Endothelial cell of umbilical vein (primary cell): ENCODE measurements at regions not wholly inside any gene's neighbourhood (a gene's known extent, or its start where the extent isn't known, plus 50 kb on each side); places are given as distances from the start of the nearest gene placed in this dataset.

Experiments used
- BruUV-seq: library from RNA; stranded (reverse); fragments of 400-500 nt; replicated peaks from 2 replicates; lab custom pipeline; 2021; lab: Mats Ljungman, UMichigan
- CTCF ChIA-PET: fragments of 300-600, 350-600 bp; sonication (Branson Sonifier 250); formaldehyde crosslinking; loops from one replicate; lab custom pipeline; 2021; ENCODE audit warnings: antibody characterized with exemption, inconsistent platforms; lab: Charles Lee
- POLR2A ChIA-PET: fragments of 300-600, 350-600 bp; sonication (Branson Sonifier 250); formaldehyde crosslinking; loops from one replicate; lab custom pipeline; 2021; ENCODE audit warnings: antibody characterized with exemption, inconsistent platforms; lab: Charles Lee
- DNase-seq: peaks from one replicate; pipeline ENCODE4 v3.0.0-alpha.2; 2011; ENCODE audit warnings: low read depth, low spot score
- FAIRE-seq: peaks from 2 replicates; lab custom pipeline; 2011; peaks lifted over from hg19 to GRCh38; lab: Jason Lieb, UNC
- H2AFZ ChIP-seq: 2 replicates; pipeline ENCODE4 v1.6.0; 2012; ENCODE audit warnings: low read depth, low read length, control low read depth, inconsistent platforms
- H3K27ac ChIP-seq: 2 replicates; pipeline ENCODE4 v1.5.1; 2011; ENCODE audit warnings: low read depth, mild to moderate bottlenecking, control low read depth, low read length, moderate library complexity; ENCODE audit not compliant: insufficient read depth
- H3K27me3 ChIP-seq, 2 experiments: 2 replicates each; pipeline versions ENCODE4 v1.6.0 to v1.6.1; 2011; ENCODE audit warnings: low read length in 2 of 2, mixed read lengths in 1 of 2; ENCODE audit not compliant: control insufficient read depth in 2 of 2, insufficient read depth in 2 of 2
- H3K36me3 ChIP-seq, 2 experiments: 2 replicates in 1 of 2; 3 replicates in 1 of 2; pipeline ENCODE4 v1.5.1; 2011; ENCODE audit warnings: low read length in 2 of 2, mild to moderate bottlenecking in 1 of 2, moderate library complexity in 1 of 2; ENCODE audit not compliant: control insufficient read depth in 2 of 2, insufficient read depth in 2 of 2; ENCODE audit errors: extremely low read depth in 1 of 2
- H3K4me1 ChIP-seq: 3 replicates; pipeline ENCODE4 v1.5.1; 2011; ENCODE audit warnings: mild to moderate bottlenecking, low read length; ENCODE audit not compliant: control insufficient read depth, insufficient read depth; ENCODE audit errors: extremely low read depth
- H3K4me2 ChIP-seq: 2 replicates; pipeline ENCODE4 v1.6.1; 2011; ENCODE audit warnings: low read length, control low read depth, mixed read lengths; ENCODE audit not compliant: insufficient read depth
- H3K4me3 ChIP-seq, 3 experiments: fragments of 200-600 bp in 1 of 3; sonication (generic), shearing (Covaris generic) in 1 of 3; replicated peaks in 1 of 3; 2 replicates each; pipeline ENCODE4 v1.5.1; 2011 to 2016; ENCODE audit warnings: control low read depth in 3 of 3, low read length in 3 of 3, mild to moderate bottlenecking in 2 of 3, inconsistent platforms in 1 of 3, low read depth in 1 of 3, moderate library complexity in 1 of 3; ENCODE audit not compliant: insufficient read depth in 1 of 3
- H3K79me2 ChIP-seq: 2 replicates; pipeline ENCODE4 v1.6.0; 2012; ENCODE audit warnings: low read length, inconsistent platforms; ENCODE audit not compliant: control insufficient read depth, insufficient read depth
- H3K9ac ChIP-seq: replicated peaks from 2 replicates; pipeline ENCODE3; 2011; ENCODE audit warnings: low read length, control low read depth; ENCODE audit not compliant: insufficient read depth; ENCODE audit errors: extremely low read depth
- H3K9me1 ChIP-seq: replicated peaks from 3 replicates; pipeline ENCODE4 v1.6.0; 2011; ENCODE audit warnings: mild to moderate bottlenecking, low read length; ENCODE audit not compliant: control insufficient read depth, insufficient read depth; ENCODE audit errors: extremely low read depth
- H3K9me3 ChIP-seq: replicated peaks from 2 replicates; pipeline ENCODE4 v1.5.1; 2012; ENCODE audit warnings: low read length, inconsistent platforms; ENCODE audit not compliant: control insufficient read depth, insufficient read depth
- H4K20me1 ChIP-seq: replicated peaks from 2 replicates; pipeline ENCODE3; 2011; ENCODE audit warnings: mild to moderate bottlenecking, low read length; ENCODE audit not compliant: control insufficient read depth, insufficient read depth; ENCODE audit errors: extremely low read depth
- EZH2 ChIP-seq: IDR thresholded peaks from 2 replicates; pipeline ENCODE4 v1.6.1; 2012; ENCODE audit warnings: borderline replicate concordance, low read depth, mild to moderate bottlenecking, moderate library complexity, low read length, inconsistent platforms; ENCODE audit not compliant: severe bottlenecking
- FOS ChIP-seq: IDR thresholded peaks from 2 replicates; pipeline ENCODE4 v1.6.1; 2011; ENCODE audit warnings: mild to moderate bottlenecking, low read length, moderate library complexity, borderline replicate concordance; ENCODE audit not compliant: insufficient read depth
- GATA2 ChIP-seq: IDR thresholded peaks from 2 replicates; pipeline ENCODE4 v1.7.0; 2011; ENCODE audit warnings: low read depth, mild to moderate bottlenecking, moderate library complexity, mixed read lengths, low read length; ENCODE audit not compliant: insufficient read length, insufficient read depth
- JUN ChIP-seq: IDR thresholded peaks from 2 replicates; pipeline ENCODE4 v1.6.1; 2011; ENCODE audit warnings: borderline replicate concordance, low read depth; ENCODE audit not compliant: insufficient read length, insufficient read depth
- MYC ChIP-seq: IDR thresholded peaks from one replicate; pipeline ENCODE4 v1.6.1; 2011; ENCODE audit warnings: mild to moderate bottlenecking, low read depth, low read length
- POLR2A ChIP-seq: IDR thresholded peaks from 2 replicates; pipeline ENCODE4 v1.6.1; 2012; ENCODE audit warnings: low read depth, mild to moderate bottlenecking, control low read depth, low read length
- POLR2AphosphoS5 ChIP-seq: IDR thresholded peaks from 2 replicates; pipeline ENCODE4 v1.6.1; 2012; ENCODE audit warnings: low read depth, mild to moderate bottlenecking, control low read depth, low read length, moderate library complexity; ENCODE audit not compliant: insufficient read depth
- dilution Hi-C: fragments of 300-500 bp; cut with MboI; formaldehyde crosslinking; loops from one replicate; pipeline ENCODE4 v1.15.0; 2019; ENCODE audit warnings: low sequenced_read_pairs; ENCODE audit not compliant: extremely low pct_ligation_motif_present
- intact Hi-C: fragments of 100-400 bp; cut with micrococcal nuclease; formaldehyde crosslinking; loops from one replicate; pipeline ENCODE4 v1.10.0; 2022
- TF ChIP-seq, protein P1 (sequence below): IDR thresholded peaks from 2 replicates; pipeline ENCODE4 v1.6.1; 2011; ENCODE audit not compliant: insufficient read depth, insufficient read length
- TF ChIP-seq, protein P2 (sequence below), 2 donors: IDR thresholded peaks; 1 replicate in 1 of 2; 2 replicates in 1 of 2; pipeline ENCODE4 v1.5.1; 2011; ENCODE audit warnings: low read length in 2 of 2, mild to moderate bottlenecking in 2 of 2, moderate library complexity in 2 of 2, control low read depth in 1 of 2, inconsistent platforms in 1 of 2, low read depth in 1 of 2; ENCODE audit not compliant: insufficient read depth in 1 of 2; ENCODE audit errors: extremely low read depth in 1 of 2

- no peaks in the 10 kb centered on the region for H3K9me1 ChIP-seq
- H3K36me3 ChIP-seq, result no peaks in the 10 kb centered on the region
- CTCF ChIA-PET, result interaction anchor here (1.0 to 1.3 kb wide), 2 partner anchors 17 to 61 kb away, joined by 3 read pairs; no protein-coding TSS in a partner anchor
- no peaks in the 10 kb centered on the region for H3K4me1 ChIP-seq
- TF ChIP-seq GATA2 (no peak), EZH2 (no peak), MYC (no peak), POLR2AphosphoS5 (no peak)
- TF ChIP-seq, protein P1, sequence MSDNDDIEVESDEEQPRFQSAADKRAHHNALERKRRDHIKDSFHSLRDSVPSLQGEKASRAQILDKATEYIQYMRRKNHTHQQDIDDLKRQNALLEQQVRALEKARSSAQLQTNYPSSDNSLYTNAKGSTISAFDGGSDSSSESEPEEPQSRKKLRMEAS, result no peak
- DNase-seq (no peak), FAIRE-seq (no peak)
- H3K9me3 ChIP-seq, result no peaks in the 10 kb centered on the region
- H3K9ac ChIP-seq, result no peak overlapping the region
- no peak overlapping the region for H3K27ac ChIP-seq
- H3K79me2 ChIP-seq, result no peaks in the 10 kb centered on the region
- H4K20me1 ChIP-seq, result no peaks in the 10 kb centered on the region
- H3K4me2 ChIP-seq, result no peak overlapping the region
- H2AFZ ChIP-seq, result no peak overlapping the region
- POLR2A ChIA-PET, result no interaction called here
- H3K4me3 ChIP-seq, result no peak overlapping the region
- BruUV-seq, result no TSS peak
- intact Hi-C loops, result no loop called here
- peaks cover 3% of the 10 kb centered on the region in 2 experiments for H3K27me3 ChIP-seq
- dilution Hi-C loops, result no loop called here
Observed at GRCh38 chr12:47576289-47576945, 129.4 kb downstream of the RPAP3 start.

DNA sequence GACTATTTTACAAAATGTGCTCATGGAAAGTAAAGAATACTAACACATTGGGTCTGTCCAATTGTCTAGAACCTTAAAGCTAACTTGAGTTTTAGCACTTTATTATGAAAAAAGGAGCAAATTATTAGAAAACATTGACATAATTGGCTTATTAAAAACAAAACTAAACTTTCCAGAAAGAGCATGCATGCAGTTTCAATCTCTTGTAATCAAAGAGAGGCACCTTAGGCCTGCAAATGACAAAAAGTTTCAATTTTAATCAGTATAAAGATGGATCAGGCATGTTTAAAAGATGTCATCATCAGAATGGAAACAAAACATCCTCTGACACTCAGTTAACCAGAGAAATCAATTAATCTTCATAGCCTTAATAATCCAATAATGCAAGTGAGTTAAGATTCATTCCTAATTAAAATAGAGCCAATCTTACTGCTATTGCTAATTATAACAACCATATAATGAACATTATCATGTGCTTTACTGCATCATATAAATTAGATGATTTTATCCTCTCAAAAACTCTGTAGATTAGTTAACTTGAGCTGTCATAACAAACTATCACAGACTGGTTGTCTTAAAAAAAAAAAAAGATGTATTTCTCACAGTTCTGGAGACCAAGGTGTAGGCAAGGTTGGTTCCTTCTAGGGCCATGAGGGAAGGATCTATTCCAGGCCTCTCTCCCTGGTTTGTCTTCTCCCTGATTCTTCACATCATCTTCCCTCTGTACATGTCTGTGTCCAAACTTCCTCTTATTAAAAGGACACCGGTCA, 131.4 kb downstream of the RPAP3 start:
- Histone ChIP-seq H3K79me2 (no peaks in the 10 kb centered on the region), H3K9me1 (no peaks in the 10 kb centered on the region), H3K36me3 (no peaks in the 10 kb centered on the region), H3K9ac (no peak overlapping the region), H3K4me3 (no peak overlapping the region), H3K27ac (no peak overlapping the region), H3K9me3 (no peaks in the 10 kb centered on the region), H3K4me1 (no peaks in the 10 kb centered on the region), H3K4me2 (no peak overlapping the region), H2AFZ (no peak overlapping the region), H3K27me3 (peaks cover 3% of the 10 kb centered on the region in 2 experiments), H4K20me1 (no peaks in the 10 kb centered on the region)
- TF ChIP-seq POLR2AphosphoS5 (no peak), POLR2A (no peak), JUN (no peak), EZH2 (no peak), MYC (no peak), GATA2 (no peak), FOS (no peak)
- TF ChIP-seq, protein P1, result no peak
- TF ChIP-seq, protein P2, sequence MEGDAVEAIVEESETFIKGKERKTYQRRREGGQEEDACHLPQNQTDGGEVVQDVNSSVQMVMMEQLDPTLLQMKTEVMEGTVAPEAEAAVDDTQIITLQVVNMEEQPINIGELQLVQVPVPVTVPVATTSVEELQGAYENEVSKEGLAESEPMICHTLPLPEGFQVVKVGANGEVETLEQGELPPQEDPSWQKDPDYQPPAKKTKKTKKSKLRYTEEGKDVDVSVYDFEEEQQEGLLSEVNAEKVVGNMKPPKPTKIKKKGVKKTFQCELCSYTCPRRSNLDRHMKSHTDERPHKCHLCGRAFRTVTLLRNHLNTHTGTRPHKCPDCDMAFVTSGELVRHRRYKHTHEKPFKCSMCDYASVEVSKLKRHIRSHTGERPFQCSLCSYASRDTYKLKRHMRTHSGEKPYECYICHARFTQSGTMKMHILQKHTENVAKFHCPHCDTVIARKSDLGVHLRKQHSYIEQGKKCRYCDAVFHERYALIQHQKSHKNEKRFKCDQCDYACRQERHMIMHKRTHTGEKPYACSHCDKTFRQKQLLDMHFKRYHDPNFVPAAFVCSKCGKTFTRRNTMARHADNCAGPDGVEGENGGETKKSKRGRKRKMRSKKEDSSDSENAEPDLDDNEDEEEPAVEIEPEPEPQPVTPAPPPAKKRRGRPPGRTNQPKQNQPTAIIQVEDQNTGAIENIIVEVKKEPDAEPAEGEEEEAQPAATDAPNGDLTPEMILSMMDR (IDR thresholded peaks at IDR 0.05; ENCODE audit: extremely low read depth in 1 of 2, insufficient read depth in 1 of 2, low read depth in 1 of 2, low read length in 2 of 2), result no peak
- no peak for FAIRE-seq
- POLR2A ChIA-PET, result no interaction called here
- intact Hi-C loops (no loop called here), dilution Hi-C loops (no loop called here)
- no peak for DNase-seq
- no TSS peak for BruUV-seq
- CTCF ChIA-PET, result no interaction called here
